Ovary (tissue), 3 donors: ENCODE measurements at regions not wholly inside any gene's neighbourhood (a gene's known extent, or its start where the extent isn't known, plus 50 kb on each side); places are given as distances from the start of the nearest gene placed in this dataset.

Experiments
- POLR2A ChIP-seq: fragments of 450-650 bp; IDR thresholded peaks from one replicate; pipeline ENCODE4 v1.6.1; 2017; ENCODE audit warnings: antibody characterized with exemption, mild to moderate bottlenecking, moderate library complexity
- TF ChIP-seq, protein P1 (sequence below), 3 donors: fragments of 450-650 bp in 2 of 3; fragments of 200-600 bp in 1 of 3; IDR thresholded peaks; one replicate each; pipeline versions ENCODE4 v1.5.1 to v1.8.0; 2016 to 2022; ENCODE audit warnings: antibody characterized with exemption in 3 of 3, mild to moderate bottlenecking in 1 of 3
- donor health status: DM: no; HTN: no; CAD: no.

DNA sequence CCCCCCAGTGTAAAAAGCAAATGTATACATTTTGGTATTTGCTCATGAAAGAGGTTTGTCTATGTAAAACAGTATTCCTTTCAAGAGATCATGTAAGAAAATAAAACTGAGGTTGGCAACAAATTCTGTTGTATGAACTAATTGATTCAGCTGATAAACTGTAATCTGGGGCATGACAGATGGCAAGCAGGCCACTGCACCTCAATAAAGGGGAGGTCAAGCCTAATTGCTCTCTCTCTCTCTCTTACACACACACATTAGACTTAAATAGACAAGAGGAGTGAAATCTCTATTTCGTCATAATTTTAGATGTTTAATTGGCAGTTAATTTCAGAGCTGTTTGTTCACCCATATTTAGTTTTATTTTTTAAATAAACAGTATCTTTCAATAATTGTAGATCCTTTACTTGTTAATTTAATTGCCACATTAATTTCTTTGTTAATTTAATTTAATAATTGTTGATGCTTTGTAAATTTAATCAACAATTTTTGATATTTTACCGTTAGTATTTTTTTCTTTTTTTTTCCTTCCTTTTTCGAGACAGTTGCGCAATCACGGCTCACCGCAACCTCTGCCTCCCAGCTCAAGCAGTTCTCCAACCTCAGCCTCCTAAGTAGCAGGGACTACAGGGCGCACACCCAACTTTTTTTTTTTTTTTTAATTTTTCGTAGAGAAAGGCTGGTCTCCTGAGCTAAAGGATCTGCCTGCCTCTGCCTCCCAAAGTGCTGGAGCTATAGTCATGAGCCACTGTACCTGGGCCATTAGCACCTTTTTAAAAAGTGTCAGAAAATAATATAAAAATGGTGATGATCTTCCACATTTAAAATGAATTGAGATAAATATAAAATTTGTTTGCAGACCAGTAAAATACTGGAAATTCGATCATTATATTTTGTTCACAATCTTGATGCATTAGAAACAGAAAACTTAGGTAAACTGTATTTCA lies 577.7 kb downstream of the SLC16A7 start:
- TF ChIP-seq, protein P1, sequence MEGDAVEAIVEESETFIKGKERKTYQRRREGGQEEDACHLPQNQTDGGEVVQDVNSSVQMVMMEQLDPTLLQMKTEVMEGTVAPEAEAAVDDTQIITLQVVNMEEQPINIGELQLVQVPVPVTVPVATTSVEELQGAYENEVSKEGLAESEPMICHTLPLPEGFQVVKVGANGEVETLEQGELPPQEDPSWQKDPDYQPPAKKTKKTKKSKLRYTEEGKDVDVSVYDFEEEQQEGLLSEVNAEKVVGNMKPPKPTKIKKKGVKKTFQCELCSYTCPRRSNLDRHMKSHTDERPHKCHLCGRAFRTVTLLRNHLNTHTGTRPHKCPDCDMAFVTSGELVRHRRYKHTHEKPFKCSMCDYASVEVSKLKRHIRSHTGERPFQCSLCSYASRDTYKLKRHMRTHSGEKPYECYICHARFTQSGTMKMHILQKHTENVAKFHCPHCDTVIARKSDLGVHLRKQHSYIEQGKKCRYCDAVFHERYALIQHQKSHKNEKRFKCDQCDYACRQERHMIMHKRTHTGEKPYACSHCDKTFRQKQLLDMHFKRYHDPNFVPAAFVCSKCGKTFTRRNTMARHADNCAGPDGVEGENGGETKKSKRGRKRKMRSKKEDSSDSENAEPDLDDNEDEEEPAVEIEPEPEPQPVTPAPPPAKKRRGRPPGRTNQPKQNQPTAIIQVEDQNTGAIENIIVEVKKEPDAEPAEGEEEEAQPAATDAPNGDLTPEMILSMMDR (IDR thresholded peaks at IDR 0.05), result no peak
- TF ChIP-seq POLR2A, result no peak
